Erythroblast (primary cell): ENCODE measurements at regions not wholly inside any gene's neighbourhood (a gene's known extent, or its start where the extent isn't known, plus 50 kb on each side); places are given as distances from the start of the nearest gene placed in this dataset.

Experiments used
- GATA1 ChIP-seq: IDR thresholded peaks from 2 replicates; pipeline ENCODE4 v1.6.1; 2011; ENCODE audit warnings: low read depth, mild to moderate bottlenecking, control low read depth, low read length, moderate library complexity
- POLR2A ChIP-seq: IDR thresholded peaks from 2 replicates; pipeline ENCODE4 v1.6.1; 2011; ENCODE audit warnings: mild to moderate bottlenecking, low read length

DNA sequence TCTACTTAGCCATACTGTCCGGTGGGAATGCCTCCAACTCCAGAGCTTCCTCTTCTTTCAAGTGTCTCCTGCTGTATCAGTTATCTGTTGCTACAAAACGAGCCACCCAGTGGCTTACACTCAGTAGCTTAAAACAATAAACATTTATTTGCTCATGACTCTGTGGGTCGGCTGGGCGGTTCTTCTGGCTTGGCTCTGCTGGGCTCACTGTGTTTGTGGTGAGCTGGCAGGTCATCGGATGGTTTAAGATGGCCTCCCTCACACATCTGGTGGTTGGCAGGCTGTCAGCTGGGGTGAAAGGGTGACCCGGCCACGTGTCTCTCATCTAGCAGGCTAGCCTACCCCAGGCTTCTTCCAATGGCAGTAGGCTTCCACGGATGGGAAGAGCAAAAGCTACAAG, 122.4 kb upstream of the SLC1A4 start:
- TF ChIP-seq POLR2A = no peak
- no peak for TF ChIP-seq GATA1
